Superior temporal gyrus (tissue), 1 donor: ENCODE measurements at regions not wholly inside any gene's neighbourhood (a gene's known extent, or its start where the extent isn't known, plus 50 kb on each side); places are given as distances from the start of the nearest gene placed in this dataset.

Experiments used
- DNase-seq: peaks from one replicate; pipeline ENCODE4 v3.0.0-alpha.2; 2016; ENCODE audit errors: extremely low spot score

- no peak for DNase-seq
Observed at GRCh38 chr14:96638041-96638855, 136.1 kb downstream of the PAPOLA start.

DNA sequence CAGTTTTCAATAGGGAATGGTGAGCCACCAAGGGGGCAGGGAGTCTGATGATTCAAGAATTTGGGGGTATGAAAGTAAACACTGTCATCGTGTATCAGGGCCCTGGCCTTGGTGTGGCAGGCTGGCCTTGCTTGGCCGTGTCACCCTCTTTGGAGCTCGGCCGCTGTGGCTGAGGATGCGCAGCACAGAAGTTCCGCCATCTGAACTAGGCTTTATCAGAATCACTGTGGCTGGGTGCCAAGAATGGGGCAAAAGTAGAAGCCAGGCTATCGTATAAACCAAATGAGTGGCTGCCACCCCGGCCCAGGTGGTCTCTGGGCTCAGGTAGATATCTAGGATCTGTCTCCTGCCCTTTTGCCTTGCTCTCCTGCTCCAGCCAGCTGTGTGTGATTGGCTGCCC lies 137.4 kb downstream of the PAPOLA start:
- DNase-seq: no peak

DNA sequence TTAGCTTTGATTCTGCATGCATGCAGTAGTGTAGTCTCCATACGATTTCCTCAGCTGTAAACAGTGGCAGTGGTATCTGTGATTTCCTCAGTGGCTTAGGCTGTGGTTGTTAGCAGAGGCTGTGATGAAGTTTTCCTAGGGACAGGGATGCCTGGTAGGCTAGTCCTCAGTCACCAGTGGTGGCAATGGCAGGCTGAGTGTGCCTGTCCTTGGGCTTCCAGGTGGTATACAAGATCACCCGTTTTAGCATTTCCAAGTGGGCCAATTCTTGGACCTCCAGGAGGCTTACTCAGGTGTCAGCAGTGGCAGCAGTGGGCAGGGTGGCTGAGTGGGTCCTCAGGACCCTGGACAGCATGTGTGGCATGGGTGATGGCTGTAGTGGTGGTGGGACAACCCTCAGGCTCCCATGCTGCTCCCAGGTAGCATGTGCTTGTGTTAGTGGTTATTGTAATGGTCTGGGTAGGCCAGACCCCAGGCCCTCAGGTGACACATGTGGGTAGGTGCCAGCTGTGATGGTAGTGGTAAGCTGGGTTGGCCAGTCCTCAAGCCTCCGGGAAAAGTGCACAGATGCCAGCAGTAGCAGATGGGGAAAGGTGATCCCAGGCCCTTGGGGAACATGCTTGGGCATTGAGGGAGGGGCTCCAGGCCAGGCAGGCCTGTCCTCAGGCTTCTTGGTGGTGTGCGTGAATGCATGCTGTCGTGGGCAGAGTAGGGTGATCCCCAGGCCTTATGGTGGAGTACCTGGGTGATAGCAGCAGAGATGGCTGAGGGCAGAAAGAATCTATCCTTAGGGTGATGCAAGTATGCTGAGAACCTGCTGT lies 146.5 kb downstream of the PAPOLA start:
- DNase-seq: no peak

GRCh38 chr14:96649327-96649601 lies 147.1 kb downstream of the PAPOLA start:
- no peak for DNase-seq

DNA sequence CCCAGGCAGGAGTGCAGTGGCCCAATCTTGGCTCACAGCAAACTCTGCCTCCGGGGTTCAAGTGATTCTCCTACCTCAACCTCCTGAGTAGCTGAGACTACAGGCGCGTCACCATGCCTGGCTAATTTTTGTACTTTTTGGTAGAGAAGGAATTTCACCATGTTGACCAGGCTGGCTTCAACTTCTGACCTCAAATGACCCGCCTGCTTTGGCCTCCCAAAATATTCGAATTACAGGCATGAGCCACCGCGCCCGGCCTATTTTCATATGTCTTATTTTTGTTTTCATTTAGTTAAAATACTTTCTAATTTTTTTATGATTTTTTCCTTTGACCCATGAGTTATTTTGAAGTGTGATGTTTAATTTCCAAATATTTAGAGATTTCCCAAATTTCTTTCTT lies 143.6 kb upstream of the VRK1 start:
- DNase-seq: no peak

- no peak for DNase-seq
Observed at GRCh38 chr14:96658611-96659010, 138.6 kb upstream of the VRK1 start.

- no peak for DNase-seq
Observed at GRCh38 chr14:96660123-96660522, 137.1 kb upstream of the VRK1 start.

DNA sequence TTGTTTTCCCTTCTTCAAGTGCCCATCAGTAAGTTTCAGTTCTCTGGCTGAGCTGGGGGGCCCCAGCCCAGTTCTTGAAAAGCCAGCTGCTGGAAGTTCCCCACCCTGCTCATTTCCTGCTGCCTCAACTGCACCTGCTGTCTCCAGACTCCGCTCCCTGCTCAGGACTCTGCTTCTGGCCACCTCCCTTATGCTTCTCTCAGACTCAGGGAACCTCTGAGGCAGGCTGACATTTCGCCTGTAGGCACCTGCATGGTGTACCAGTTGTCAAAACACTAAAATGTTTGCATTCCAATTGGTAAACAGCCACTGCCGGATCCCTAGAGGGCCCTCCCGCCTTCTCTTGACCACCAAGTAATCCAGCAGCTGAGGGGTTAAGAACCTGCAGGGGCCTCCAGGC lies 136.5 kb upstream of the VRK1 start:
- no peak for DNase-seq

GRCh38 chr14:96661244-96661969 lies 135.8 kb upstream of the VRK1 start:
- DNase-seq: no peak

DNA sequence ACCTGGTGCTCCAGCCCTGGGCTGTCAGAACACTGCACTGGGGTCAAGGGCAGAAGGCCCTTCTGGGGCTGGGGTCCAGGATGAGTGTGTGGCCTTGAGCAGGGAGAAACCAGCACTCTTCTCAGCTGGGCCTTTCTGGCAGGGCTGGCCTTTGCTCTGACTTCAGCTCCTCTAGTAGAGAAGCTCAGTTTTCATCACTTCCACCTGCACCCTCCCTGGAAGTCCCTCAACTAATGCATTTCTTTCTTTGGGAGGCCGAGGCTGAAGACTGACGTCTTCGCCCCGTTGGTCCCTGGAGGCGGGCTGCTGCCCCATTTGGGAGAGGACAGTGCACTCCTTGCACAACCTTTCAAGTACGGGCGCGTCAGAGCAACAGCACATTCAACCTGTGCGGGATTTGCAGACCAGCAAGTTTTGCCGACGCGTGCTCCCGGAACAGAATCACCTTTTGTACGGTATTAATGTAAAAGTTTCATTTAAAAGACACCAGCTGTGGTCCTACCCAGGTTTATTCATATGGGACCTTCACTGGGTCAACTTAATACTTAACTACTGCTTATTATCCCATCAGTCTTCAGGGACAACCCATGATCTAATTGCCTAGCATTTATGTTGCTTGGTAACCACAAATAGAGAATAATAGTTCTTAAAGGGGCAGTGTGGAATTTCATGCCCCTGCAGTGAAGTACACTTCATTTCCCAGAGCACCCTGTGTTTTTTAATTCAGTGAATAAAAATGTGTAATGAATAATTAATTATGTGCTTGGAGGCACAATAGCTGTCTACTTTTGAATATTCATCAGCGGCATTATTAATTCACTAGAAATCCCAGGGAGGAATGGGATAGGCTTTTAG lies 134.8 kb upstream of the VRK1 start:
- no peak for DNase-seq

DNA sequence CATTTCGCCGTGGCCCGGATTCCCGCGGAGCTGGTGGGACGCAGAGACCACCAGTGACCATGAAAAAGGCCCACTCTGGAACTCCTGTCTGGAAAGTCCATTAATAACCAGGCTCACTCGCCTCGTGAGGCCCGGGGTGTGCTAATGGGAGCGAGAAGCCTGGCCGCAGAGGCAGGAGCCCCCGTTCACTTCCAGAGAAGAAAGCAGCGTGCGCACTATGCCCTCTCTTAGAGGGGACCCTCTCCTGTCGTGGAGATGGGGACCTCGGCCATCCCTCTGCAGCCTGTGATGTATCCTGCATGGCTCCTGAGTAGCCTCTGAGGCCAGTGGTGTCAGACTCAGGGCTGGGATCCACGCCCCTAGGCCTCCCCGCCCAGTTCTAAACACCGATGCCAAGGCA lies 134.1 kb upstream of the VRK1 start:
- no peak for DNase-seq

DNA sequence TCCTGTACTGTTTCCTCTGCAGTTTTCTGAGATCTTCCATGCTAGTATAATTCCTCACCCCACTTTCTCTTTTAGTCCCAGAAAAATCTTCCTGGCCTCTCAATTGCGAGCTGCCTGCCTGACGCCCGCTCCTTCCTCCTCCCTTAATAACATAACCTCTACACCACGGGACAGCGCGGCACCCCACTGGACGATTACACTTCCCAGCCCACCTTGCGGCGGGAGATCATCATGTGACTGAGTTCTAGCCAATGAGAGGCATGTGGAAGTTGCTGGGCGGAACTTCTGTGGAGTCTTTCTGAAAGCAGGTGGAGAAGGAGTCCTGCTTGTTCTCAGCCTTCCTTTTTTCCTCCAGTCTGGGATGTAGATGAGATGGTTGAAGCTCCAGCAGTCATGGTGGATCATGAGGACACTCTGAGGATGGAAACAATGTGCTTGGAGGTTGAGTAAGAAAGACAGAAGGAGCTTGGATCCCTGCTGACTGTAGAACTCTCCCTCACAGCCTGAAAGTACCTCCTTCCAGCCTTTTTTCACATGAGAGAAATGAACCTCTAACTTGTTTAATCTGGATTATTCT lies 133.6 kb upstream of the VRK1 start:
- DNase-seq: no peak

DNA sequence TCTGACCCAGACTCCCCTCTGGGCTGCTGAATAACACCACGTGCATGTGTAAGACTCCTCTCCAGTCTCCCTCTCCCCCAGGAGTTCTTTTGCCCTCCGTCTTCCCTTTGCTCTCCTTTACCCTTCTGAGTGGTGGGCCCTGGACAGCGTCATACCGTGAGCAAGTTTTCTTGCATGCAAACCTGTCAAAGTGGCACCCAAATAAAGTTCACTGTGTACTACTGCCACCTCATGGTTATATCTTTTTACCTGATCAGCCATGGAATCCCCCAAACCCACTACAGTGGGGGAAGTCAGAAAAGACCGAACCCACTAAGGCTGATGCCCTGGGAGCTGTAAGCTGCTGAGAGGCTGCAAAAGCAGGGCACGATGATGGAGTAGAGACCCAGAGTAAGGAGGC lies 131.1 kb upstream of the VRK1 start:
- DNase-seq: no peak

GRCh38 chr14:96670391-96670790 lies 126.8 kb upstream of the VRK1 start:
- no peak for DNase-seq

GRCh38 chr14:96671218-96671617 lies 126.0 kb upstream of the VRK1 start:
- no peak for DNase-seq

DNA sequence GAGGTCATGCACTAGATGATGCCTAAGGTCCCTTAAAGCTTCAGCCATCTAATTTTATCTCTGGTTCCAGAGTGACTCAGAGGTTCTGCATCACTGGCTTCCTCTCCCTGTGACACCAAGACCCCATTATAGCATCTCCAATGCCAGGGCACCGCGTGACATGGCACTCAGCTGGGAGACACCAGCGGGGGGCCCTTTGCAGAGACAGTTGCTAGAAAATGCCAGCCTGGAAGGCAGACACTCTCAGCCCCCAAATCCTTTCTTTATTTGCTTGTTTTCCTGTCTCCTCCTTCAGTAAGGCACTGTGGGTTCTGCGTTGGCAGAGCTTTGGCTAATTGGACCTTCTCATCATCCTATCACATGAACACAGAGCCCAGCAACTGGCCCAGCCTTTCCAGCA lies 123.5 kb upstream of the VRK1 start:
- no peak for DNase-seq

- no peak for DNase-seq
Observed at GRCh38 chr14:96674121-96674520, 123.1 kb upstream of the VRK1 start.

GRCh38 chr14:96676166-96676565 lies 121.0 kb upstream of the VRK1 start:
- DNase-seq: no peak

DNA sequence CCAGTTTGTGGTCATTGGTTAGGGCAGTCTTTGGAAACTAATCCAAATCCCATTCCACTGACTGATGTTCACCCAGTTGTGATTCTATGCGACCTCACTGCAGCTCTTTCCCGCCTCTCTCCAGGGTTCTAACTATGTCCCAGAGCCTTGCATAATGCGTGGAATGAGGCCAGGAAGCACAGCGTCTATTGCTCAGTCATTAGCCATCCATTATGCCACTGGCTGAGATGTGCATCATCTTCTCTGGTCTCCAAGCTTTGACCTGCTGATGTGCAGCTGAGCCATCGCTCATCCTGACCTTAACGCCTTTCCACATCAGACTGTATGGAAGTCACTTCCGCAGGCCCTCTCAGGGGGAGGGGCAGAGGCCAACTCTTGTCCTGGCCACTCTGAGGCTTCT lies 115.4 kb upstream of the VRK1 start:
- no peak for DNase-seq

GRCh38 chr14:96682401-96682800 lies 114.8 kb upstream of the VRK1 start:
- no peak for DNase-seq

DNA sequence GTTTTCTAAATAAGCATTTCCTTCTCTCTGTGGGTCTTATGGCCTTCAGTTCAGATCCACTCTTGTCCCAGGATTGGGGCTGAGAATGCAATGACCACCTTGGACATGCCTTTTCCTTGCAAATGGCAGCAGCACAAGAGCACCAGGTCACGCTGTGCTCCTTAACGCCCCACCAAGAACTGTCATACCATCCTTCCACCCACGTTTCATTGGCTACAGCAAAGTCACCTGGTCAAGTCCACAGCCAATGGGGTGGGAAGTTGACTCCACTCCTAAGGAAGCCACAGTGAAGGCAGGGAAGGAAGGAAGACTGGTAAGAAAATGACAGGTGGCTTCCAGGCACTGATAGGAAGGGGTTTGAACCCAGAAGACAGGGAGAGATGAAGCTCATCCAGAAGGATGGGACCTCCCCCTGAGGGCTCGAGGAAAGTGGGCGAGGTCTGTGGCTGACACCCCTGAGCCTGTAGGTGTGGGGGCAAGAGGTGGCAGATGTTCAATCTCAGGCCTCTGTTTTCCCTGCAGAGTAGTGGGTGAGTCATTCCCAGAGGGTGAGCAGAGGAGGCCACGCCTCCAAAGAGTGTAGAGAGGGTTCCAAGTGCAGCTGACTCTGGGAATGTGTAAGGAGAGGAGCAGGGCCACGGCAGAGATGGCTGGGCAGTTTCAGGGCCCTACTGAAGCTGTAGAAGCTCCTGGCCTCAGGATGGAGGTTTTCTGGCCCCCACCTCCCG lies 113.5 kb upstream of the VRK1 start:
- no peak for DNase-seq
